HG03469 (cell line): ENCODE measurements at regions not wholly inside any gene's neighbourhood (a gene's known extent, or its start where the extent isn't known, plus 50 kb on each side); places are given as distances from the start of the nearest gene placed in this dataset.

ENCODE experiments used
- ATAC-seq: cut with Tn5 transposase; IDR thresholded peaks from one replicate; pipeline ENCODE4 v1.9.1; 2021; ENCODE audit warnings: mild to moderate bottlenecking, moderate library complexity, moderate number of reproducible peaks; ENCODE audit not compliant: unreplicated experiment

DNA sequence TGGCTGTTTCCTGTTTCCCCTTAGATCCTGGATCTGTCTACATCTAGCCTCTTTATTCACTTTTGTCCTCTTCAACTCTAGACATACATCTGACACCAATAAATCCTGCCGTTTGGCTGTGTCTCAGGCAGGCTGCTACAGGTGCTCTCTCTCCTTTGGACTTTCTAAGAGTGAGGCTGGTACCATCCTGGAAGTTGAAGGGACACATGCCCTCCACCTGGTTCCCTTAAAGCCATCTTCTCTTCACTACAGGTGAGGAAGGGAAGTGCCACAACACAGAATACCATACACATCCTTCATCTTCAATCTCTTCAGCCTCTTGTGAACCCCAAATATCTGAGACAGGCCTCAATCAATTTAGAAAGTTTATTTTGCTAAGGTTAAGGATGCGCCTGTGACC is 137.9 kb downstream of the BACH1 start:
- no peak for ATAC-seq

- no peak for ATAC-seq
Observed at GRCh38 chr21:29441651-29442050, 142.9 kb downstream of the BACH1 start.

- ATAC-seq, result no peak
Observed at GRCh38 chr21:29443411-29444010, 144.8 kb downstream of the BACH1 start.

DNA sequence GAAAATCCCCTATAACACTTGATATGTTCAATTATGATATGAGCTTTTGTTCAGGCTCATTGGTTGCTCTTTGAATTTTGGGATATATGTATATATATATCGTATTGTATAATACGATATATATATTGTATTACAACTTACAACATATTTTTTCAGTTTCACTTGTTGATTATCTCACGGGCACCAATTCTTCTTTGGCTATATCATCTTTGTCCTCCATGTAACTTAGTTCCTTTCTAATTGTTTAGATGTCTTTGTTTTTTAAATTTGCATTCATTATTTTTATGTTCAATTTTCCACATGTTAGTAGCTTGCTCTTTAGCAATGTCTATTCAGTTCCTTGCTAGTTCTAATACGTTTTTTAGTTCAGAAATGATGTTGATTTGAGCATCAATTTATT is 150.0 kb downstream of the BACH1 start:
- no peak for ATAC-seq

GRCh38 chr21:29449306-29449950 is 150.7 kb downstream of the BACH1 start:
- ATAC-seq, result no peak

DNA sequence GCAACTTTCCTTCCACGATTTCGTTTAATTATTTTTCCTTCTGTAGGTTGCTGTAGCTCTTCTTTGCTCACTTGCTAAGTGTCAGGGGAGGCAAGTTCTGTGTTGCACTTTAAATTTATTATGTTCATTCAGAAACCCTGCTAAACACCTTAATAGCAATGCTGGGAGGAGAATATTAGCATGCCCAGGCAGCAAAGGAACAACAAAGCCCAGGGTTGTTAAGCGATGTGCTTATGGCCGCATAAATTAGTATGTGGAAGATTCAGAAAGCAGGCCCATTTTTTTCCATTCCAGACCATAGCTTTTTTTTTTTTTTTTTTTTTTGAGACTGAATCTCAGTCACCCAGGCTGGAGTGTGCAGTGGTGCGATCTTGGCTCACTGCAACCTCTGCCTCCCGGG is 151.3 kb downstream of the BACH1 start:
- ATAC-seq, result no peak

GRCh38 chr21:29453511-29453910 is 154.8 kb downstream of the BACH1 start:
- ATAC-seq, result peak; percentile 83

- no peak for ATAC-seq
Observed at GRCh38 chr21:29454179-29454578, 155.5 kb downstream of the BACH1 start.

GRCh38 chr21:29462479-29462878 is 163.8 kb downstream of the BACH1 start:
- no peak for ATAC-seq

DNA sequence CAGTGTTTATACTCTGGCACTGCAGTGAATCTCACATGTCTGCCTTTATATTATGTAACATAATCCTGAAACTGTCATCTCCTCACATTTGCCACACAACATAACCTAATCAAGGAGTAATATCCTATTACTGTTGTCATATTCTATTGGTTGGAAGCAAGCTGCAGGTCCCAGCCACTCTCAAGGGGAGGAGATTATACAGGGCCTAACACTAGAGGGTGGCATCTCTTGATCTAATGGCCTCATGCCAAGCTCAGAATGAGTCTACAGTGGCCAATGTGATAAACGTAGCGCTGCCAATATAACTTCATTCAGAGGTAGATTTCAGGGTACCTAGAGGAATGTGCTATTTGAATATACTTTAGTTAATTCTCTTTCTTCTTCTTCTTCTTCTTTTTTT is 166.8 kb downstream of the BACH1 start:
- no peak for ATAC-seq

GRCh38 chr21:29466532-29466931 is 167.8 kb downstream of the BACH1 start:
- ATAC-seq, result no peak

- ATAC-seq, result no peak
Observed at GRCh38 chr21:29470397-29470796, 171.7 kb downstream of the BACH1 start.

DNA sequence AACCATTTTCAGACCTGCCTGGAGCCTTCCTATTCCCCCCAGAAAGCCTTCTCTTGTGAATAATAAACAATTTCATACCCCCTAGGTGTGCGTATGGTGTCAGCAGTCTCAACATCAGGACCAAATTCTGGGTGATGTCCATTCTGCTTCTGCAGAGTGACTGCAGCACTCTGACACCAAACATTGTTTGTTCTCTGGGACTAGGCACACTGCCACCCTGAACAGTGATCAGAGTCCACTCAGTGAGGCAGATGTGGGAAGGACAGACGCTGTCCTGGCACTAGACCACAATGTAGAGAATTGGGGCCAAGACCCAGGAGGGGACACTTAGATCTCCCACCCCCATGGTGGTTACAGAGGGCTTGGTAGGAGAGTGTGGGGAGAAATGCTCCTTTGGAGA is 175.1 kb downstream of the BACH1 start:
- ATAC-seq, result no peak

GRCh38 chr21:29475329-29475728 is 176.6 kb downstream of the BACH1 start:
- ATAC-seq, result no peak

DNA sequence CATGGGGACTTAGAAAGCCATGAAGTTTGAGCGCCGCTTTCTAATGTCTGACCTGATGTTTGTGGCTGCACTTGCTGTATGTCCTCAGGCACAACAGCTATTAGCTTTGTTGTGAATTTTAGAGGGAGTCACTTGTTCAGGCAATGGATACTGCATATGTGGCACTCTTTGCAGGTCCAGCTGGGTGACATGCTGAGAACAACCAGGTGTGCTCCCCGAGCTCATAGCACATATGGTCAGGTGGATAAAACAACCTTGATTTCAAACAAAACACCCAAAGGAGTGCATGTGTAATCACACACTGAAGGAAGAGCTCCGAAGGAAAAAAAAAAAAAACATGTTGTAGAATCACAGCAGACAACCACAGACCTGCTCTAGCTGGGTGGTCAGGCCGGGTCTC is 178.6 kb downstream of the BACH1 start:
- no peak for ATAC-seq

DNA sequence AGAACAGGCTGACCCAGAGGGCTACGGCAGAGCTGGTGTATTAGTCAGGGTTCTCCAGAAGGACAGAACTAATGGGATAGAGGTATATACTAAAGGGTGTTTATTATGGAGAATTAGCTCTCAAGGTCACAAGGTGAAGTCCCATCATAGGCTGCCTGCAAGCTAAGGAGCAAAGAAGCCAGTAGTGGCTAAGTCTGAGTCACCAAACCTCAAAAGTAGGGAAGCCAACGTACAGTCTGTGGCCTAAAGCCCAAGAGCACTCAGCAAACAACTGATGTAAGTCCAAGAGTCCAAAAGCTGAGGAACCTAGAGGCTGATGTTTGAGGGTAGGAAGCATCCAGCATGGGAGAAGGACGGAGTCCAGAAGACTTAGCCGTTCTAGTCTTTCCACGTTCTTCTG is 179.2 kb downstream of the BACH1 start:
- ATAC-seq, result no peak

DNA sequence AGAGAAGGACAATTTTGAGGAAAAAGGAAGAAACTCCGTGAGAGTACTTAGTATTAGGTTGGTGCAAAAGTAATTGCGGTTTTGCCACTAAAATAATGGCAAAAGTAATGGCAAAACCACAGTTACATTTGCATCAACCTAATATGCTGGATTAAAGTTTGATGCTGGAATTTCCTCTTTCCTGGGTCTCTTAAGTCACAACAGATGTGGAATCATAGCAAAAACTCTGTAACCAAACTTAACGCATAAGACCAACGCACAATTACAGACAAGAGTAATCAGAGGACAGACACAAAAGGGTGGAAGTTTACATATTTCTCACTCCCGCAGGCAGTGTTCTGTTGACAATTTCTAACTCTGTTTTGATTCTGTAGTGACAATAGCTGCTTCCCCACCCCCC is 182.4 kb downstream of the BACH1 start:
- no peak for ATAC-seq

DNA sequence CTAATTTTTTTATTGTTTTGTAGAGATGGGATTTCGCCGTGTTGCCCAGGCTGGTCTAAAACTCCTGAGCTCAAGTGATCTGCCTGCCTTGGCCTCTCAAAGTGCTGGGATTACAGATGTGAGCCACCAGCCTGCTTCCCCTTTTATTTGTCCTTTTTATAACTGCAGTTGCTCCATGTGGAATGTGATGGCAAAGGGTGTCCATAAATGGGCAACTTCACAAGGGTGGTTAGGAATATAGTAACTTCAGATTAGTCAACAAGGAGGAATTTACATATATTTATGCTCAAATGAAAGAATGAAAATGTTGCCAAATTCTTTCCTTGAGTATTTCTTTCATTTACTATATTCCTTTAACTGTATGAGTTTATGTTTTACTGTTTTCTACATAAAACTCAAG is 182.9 kb downstream of the BACH1 start:
- ATAC-seq, result no peak

GRCh38 chr21:29486306-29486807 is 187.6 kb downstream of the BACH1 start:
- ATAC-seq, result no peak
